ENCODE measurements at regions not wholly inside any gene's neighbourhood (a gene's known extent, or its start where the extent isn't known, plus 50 kb on each side); places are given as distances from the start of the nearest gene placed in this dataset.

GRCh38 chr10:43855667-43856210 lies 207.1 kb upstream of the ZNF32 start:
- Mint-ChIP-seq H3K36me3 (ENCODE audit: insufficient read depth) (peaks cover 6% of the 10 kb centered on the region), H3K9me3 (no peaks in the 10 kb centered on the region), H3K4me1 (no peaks in the 10 kb centered on the region), H3K27ac (ENCODE audit: low read depth) (peak overlapping the region; percentile 6), H3K4me3 (no peak overlapping the region), H3K27me3 (peaks cover 10% of the 10 kb centered on the region)
- no peak for ATAC-seq (replicated peaks; ENCODE audit: extremely low read depth, poor library complexity, severe bottlenecking)
- DNase-seq (ENCODE audit: low spot score in 2 of 2), result no peak

- ATAC-seq (replicated peaks; ENCODE audit: extremely low read depth, poor library complexity, severe bottlenecking) (no peak), DNase-seq (ENCODE audit: low spot score in 2 of 2) (no peak)
- H3K27ac Mint-ChIP-seq (ENCODE audit: low read depth), result no peak overlapping the region
- H3K9me3 Mint-ChIP-seq, result no peaks in the 10 kb centered on the region
- peaks cover 10% of the 10 kb centered on the region for H3K27me3 Mint-ChIP-seq
- H3K4me1 Mint-ChIP-seq, result no peaks in the 10 kb centered on the region
- H3K4me3 Mint-ChIP-seq, result no peak overlapping the region
- H3K36me3 Mint-ChIP-seq (ENCODE audit: insufficient read depth), result peaks cover 6% of the 10 kb centered on the region
Measured at GRCh38 chr10:43854007-43854406, 205.3 kb upstream of the ZNF32 start.

GRCh38 chr10:43853369-43853768 lies 204.7 kb upstream of the ZNF32 start:
- Mint-ChIP-seq H3K9me3 (no peaks in the 10 kb centered on the region), H3K27ac (ENCODE audit: low read depth) (no peak overlapping the region), H3K27me3 (peaks cover 10% of the 10 kb centered on the region), H3K36me3 (ENCODE audit: insufficient read depth) (peaks cover 6% of the 10 kb centered on the region), H3K4me1 (no peaks in the 10 kb centered on the region), H3K4me3 (no peak overlapping the region)
- DNase-seq (ENCODE audit: low spot score in 2 of 2) (no peak), ATAC-seq (replicated peaks; ENCODE audit: extremely low read depth, poor library complexity, severe bottlenecking) (no peak)

- Mint-ChIP-seq H3K36me3 (ENCODE audit: insufficient read depth) (peaks cover 6% of the 10 kb centered on the region), H3K27me3 (peaks cover 10% of the 10 kb centered on the region), H3K4me1 (no peaks in the 10 kb centered on the region), H3K9me3 (no peaks in the 10 kb centered on the region), H3K4me3 (no peak overlapping the region), H3K27ac (ENCODE audit: low read depth) (no peak overlapping the region)
- DNase-seq (ENCODE audit: low spot score in 2 of 2) (no peak), ATAC-seq (replicated peaks; ENCODE audit: extremely low read depth, poor library complexity, severe bottlenecking) (no peak)
Measured at GRCh38 chr10:43852644-43853214, 204.0 kb upstream of the ZNF32 start.

DNA sequence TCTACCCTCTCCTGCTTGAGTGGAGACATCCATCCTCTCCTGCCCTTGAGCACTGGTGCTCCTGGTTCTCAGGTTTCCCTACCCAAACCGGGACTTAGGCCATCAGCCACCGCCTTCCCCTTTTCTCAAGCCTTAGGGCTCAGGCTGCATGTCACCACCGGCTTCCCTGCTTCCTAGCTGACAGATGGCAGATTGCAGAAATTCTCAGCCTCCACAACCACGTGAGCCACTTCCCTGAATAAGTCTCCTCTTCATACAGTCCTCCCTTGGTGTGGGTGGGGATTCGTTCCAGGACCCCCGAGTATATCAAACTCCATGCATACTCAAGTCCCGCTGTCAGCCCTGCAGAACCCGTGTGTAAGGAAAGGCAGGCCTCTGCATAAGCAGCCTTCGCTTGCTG lies 203.5 kb upstream of the ZNF32 start:
- no peak overlapping the region for H3K27ac Mint-ChIP-seq (ENCODE audit: low read depth)
- H3K9me3 Mint-ChIP-seq, result no peaks in the 10 kb centered on the region
- peaks cover 1% of the 10 kb centered on the region for H3K4me1 Mint-ChIP-seq
- H3K4me3 Mint-ChIP-seq, result no peak overlapping the region
- DNase-seq (ENCODE audit: low spot score in 2 of 2) (no peak), ATAC-seq (replicated peaks; ENCODE audit: extremely low read depth, poor library complexity, severe bottlenecking) (no peak)
- peaks cover 10% of the 10 kb centered on the region for H3K27me3 Mint-ChIP-seq
- H3K36me3 Mint-ChIP-seq (ENCODE audit: insufficient read depth), result peaks cover 6% of the 10 kb centered on the region

DNA sequence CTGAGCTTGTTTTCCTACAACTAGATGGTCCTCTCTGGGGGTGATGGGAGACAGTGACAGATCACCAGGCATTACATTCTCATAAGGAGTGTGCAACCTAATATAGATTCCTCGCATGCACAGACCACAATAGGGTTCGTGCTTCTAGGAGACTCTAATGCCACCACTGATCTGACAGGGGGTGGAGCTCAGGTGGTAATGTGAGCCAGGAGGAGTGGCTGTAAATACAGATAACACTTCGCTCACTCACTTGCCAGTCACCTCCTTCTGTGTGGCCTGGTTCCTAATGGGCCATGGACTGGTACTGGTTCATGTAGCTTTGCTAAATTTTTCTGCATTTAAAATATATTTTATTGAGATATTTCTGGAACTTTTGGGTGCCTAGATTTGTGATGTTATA lies 202.3 kb upstream of the ZNF32 start:
- Mint-ChIP-seq H3K4me1 (peaks cover 13% of the 10 kb centered on the region), H3K9me3 (no peaks in the 10 kb centered on the region), H3K36me3 (ENCODE audit: insufficient read depth) (peaks cover 6% of the 10 kb centered on the region), H3K4me3 (no peak overlapping the region), H3K27me3 (peaks cover 9% of the 10 kb centered on the region), H3K27ac (ENCODE audit: low read depth) (no peak overlapping the region)
- DNase-seq (ENCODE audit: low spot score in 2 of 2) (no peak), ATAC-seq (replicated peaks; ENCODE audit: extremely low read depth, poor library complexity, severe bottlenecking) (no peak)

DNA sequence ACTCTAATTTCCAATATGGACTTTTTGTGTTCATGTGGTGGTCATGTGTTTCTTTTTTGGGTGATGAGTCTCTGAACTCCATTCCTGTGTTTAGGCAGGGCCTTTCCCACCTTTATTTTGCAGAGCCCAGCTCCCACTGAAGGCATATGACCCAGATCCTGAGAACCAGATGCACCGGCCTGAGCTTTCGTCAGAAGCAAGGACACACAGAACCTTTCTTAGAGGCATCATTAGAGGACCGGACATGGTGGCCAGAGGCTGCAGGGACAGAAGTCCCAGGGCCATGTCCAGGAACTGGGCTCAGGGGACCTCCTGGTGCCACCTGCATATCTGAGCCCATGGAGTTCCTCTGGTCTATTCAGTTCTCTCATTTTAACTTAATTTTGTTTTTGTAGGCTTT lies 200.9 kb upstream of the ZNF32 start:
- H3K4me1 Mint-ChIP-seq, result peaks cover 23% of the 10 kb centered on the region
- H3K4me3 Mint-ChIP-seq, result no peak overlapping the region

GRCh38 chr10:43846968-43847367 lies 198.3 kb upstream of the ZNF32 start:
- ATAC-seq (replicated peaks; ENCODE audit: extremely low read depth, poor library complexity, severe bottlenecking), result no peak
- Mint-ChIP-seq H3K27me3 (no peaks in the 10 kb centered on the region), H3K27ac (ENCODE audit: low read depth) (peak overlapping the region; percentile 60), H3K4me3 (peak overlapping the region; percentile 74), H3K9me3 (no peaks in the 10 kb centered on the region), H3K4me1 (peaks cover 23% of the 10 kb centered on the region), H3K36me3 (ENCODE audit: insufficient read depth) (no peaks in the 10 kb centered on the region)
- no peak for DNase-seq (ENCODE audit: low spot score in 2 of 2)

More for the DNA sequence above, 200.9 kb upstream of the ZNF32 start:
- H3K9me3 Mint-ChIP-seq, result no peaks in the 10 kb centered on the region
- no peak for ATAC-seq (replicated peaks; ENCODE audit: extremely low read depth, poor library complexity, severe bottlenecking)
- DNase-seq (ENCODE audit: low spot score in 2 of 2), result no peak
- no peaks in the 10 kb centered on the region for H3K27me3 Mint-ChIP-seq
- H3K36me3 Mint-ChIP-seq (ENCODE audit: insufficient read depth), result peaks cover 3% of the 10 kb centered on the region
- H3K27ac Mint-ChIP-seq (ENCODE audit: low read depth), result no peak overlapping the region

GRCh38 chr10:43846187-43846680 lies 197.6 kb upstream of the ZNF32 start:
- Mint-ChIP-seq H3K27me3 (no peaks in the 10 kb centered on the region), H3K36me3 (ENCODE audit: insufficient read depth) (no peaks in the 10 kb centered on the region), H3K4me3 (peak overlapping the region; percentile 74), H3K4me1 (peaks cover 23% of the 10 kb centered on the region), H3K27ac (ENCODE audit: low read depth) (peak overlapping the region; percentile 60), H3K9me3 (no peaks in the 10 kb centered on the region)
- DNase-seq (ENCODE audit: low spot score in 2 of 2) (no peak), ATAC-seq (replicated peaks; ENCODE audit: extremely low read depth, poor library complexity, severe bottlenecking) (no peak)

GRCh38 chr10:43845121-43845520 lies 196.4 kb upstream of the ZNF32 start:
- no peak overlapping the region for H3K4me3 Mint-ChIP-seq
- no peak overlapping the region for H3K27ac Mint-ChIP-seq (ENCODE audit: low read depth)
- no peak for DNase-seq (ENCODE audit: low spot score in 2 of 2)

GRCh38 chr10:43844221-43844620 lies 195.5 kb upstream of the ZNF32 start:
- H3K36me3 Mint-ChIP-seq (ENCODE audit: insufficient read depth), result no peaks in the 10 kb centered on the region

More at GRCh38 chr10:43845121-43845520, 196.4 kb upstream of the ZNF32 start:
- Mint-ChIP-seq H3K36me3 (ENCODE audit: insufficient read depth) (no peaks in the 10 kb centered on the region), H3K27me3 (no peaks in the 10 kb centered on the region), H3K9me3 (no peaks in the 10 kb centered on the region), H3K4me1 (peaks cover 23% of the 10 kb centered on the region)
- no peak for ATAC-seq (replicated peaks; ENCODE audit: extremely low read depth, poor library complexity, severe bottlenecking)

DNA sequence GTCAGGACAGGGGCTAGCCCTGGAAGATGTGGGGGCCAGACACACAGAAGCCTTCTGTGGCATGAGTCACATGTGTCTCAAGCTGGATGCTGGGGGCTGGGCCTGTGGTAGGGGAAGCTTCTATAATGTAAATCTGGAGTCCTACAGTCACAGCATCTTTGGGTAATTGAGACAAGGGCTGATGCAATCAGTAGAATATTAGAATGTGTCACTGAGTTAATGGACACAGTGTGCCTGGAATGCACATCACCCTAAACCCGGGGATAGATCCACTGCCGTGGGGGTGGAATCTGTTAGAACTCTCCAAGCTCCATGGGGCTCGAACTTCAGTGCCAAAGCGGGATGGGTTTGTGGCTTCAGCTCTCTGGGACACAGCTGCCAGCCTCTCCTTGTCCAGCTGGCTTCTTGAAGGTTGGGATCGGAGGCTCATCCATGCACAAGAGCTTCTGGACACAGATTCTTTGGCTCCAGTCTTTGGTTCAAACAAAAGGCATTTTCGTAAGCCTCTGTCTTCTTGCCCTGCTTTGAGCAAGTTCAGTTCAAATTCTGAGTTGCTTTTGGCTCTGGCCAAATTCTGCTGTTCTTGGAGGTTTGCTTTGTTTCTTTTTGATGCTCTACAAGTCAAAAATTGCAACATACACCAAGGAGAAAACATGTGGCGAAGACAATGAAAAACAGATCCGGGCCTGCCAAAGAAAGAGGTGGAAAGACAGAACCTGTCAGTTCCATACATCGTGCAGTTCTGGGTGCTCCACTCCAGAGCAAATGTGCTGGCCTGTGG lies 194.8 kb upstream of the ZNF32 start:
- Mint-ChIP-seq H3K4me3 (no peak overlapping the region), H3K27me3 (no peaks in the 10 kb centered on the region), H3K4me1 (peaks cover 23% of the 10 kb centered on the region), H3K27ac (ENCODE audit: low read depth) (no peak overlapping the region), H3K36me3 (ENCODE audit: insufficient read depth) (no peaks in the 10 kb centered on the region), H3K9me3 (no peaks in the 10 kb centered on the region)
- ATAC-seq (replicated peaks; ENCODE audit: extremely low read depth, poor library complexity, severe bottlenecking) (no peak), DNase-seq (ENCODE audit: low spot score in 2 of 2) (no peak)

More at GRCh38 chr10:43844221-43844620, 195.5 kb upstream of the ZNF32 start:
- ATAC-seq (replicated peaks; ENCODE audit: extremely low read depth, poor library complexity, severe bottlenecking) (no peak), DNase-seq (ENCODE audit: low spot score in 2 of 2) (no peak)
- H3K27ac Mint-ChIP-seq (ENCODE audit: low read depth), result no peak overlapping the region
- H3K27me3 Mint-ChIP-seq, result no peaks in the 10 kb centered on the region
- H3K4me1 Mint-ChIP-seq, result peaks cover 23% of the 10 kb centered on the region
- no peaks in the 10 kb centered on the region for H3K9me3 Mint-ChIP-seq
- H3K4me3 Mint-ChIP-seq, result no peak overlapping the region

- DNase-seq (ENCODE audit: low spot score in 2 of 2) (no peak), ATAC-seq (replicated peaks; ENCODE audit: extremely low read depth, poor library complexity, severe bottlenecking) (no peak)
- H3K27ac Mint-ChIP-seq (ENCODE audit: low read depth), result no peak overlapping the region
- H3K36me3 Mint-ChIP-seq (ENCODE audit: insufficient read depth), result no peaks in the 10 kb centered on the region
- no peaks in the 10 kb centered on the region for H3K27me3 Mint-ChIP-seq
- peaks cover 23% of the 10 kb centered on the region for H3K4me1 Mint-ChIP-seq
- no peaks in the 10 kb centered on the region for H3K9me3 Mint-ChIP-seq
- H3K4me3 Mint-ChIP-seq, result no peak overlapping the region
Measured at GRCh38 chr10:43842496-43842895, 193.8 kb upstream of the ZNF32 start.
